ENCODE measurements at regions not wholly inside any gene's neighbourhood (a gene's known extent, or its start where the extent isn't known, plus 50 kb on each side); places are given as distances from the start of the nearest gene placed in this dataset.

DNA sequence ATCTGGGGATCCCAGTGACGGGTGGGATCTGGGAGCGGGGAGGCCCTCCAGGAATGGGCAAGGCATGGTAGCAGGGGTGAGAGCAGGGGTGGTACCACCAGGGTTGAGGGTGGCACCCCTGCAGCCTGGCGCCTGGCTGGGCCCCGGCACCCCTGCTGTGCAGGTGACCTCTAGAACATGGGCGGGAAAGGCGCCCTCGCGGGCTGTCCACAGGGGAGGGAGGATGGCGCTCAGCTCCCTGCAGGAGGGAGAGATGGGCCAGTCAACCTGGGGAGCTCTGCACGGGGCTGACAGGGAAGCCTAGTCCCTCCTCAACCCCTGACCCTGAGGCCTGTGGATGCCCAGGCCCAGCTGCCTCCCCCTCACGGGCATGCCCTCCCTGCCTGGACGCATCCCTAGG lies 61.6 kb upstream of the SLCO4A1 start:
- H3K36me3 ChIP-seq (ENCODE audit: control insufficient read depth, insufficient read depth, low read length) = no peaks in the 10 kb centered on the region
- no peak overlapping the region for H3K4me3 ChIP-seq (ENCODE audit: low read depth, low read length)
- no peak for DNase-seq (ENCODE audit: low read depth)
- peaks cover 83% of the 10 kb centered on the region for H3K27me3 ChIP-seq (ENCODE audit: control insufficient read depth, insufficient read depth, low read length)
- TF ChIP-seq, protein P1, sequence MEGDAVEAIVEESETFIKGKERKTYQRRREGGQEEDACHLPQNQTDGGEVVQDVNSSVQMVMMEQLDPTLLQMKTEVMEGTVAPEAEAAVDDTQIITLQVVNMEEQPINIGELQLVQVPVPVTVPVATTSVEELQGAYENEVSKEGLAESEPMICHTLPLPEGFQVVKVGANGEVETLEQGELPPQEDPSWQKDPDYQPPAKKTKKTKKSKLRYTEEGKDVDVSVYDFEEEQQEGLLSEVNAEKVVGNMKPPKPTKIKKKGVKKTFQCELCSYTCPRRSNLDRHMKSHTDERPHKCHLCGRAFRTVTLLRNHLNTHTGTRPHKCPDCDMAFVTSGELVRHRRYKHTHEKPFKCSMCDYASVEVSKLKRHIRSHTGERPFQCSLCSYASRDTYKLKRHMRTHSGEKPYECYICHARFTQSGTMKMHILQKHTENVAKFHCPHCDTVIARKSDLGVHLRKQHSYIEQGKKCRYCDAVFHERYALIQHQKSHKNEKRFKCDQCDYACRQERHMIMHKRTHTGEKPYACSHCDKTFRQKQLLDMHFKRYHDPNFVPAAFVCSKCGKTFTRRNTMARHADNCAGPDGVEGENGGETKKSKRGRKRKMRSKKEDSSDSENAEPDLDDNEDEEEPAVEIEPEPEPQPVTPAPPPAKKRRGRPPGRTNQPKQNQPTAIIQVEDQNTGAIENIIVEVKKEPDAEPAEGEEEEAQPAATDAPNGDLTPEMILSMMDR (IDR thresholded peaks at IDR 0.05; ENCODE audit: insufficient read depth, low read length, poor library complexity, severe bottlenecking) = no peak

DNA sequence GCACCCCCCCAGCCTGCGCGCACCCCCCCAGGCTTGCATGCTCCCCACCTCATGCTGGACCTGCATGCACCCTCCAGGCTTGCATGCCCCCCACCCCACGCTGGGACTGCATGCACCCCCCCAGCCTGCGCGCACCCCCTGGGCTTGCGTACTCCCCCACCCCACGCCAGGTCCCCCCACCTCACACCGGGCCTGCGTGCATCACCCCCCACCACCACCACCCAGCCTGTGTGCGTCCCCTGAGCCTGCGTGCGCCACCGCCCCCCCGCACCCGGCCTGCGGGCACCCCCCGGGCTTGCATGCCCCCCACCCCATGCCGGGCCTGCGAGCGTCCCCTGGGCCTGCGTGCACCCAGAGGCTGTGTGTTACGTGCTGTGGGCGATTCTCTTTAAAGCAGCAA lies 61.0 kb upstream of the SLCO4A1 start:
- Histone ChIP-seq H3K27me3 (ENCODE audit: control insufficient read depth, insufficient read depth, low read length) (peaks cover 79% of the 10 kb centered on the region), H3K4me3 (ENCODE audit: low read depth, low read length) (no peak overlapping the region), H3K36me3 (ENCODE audit: control insufficient read depth, insufficient read depth, low read length) (no peaks in the 10 kb centered on the region)
- no peak for DNase-seq (ENCODE audit: low read depth)
- TF ChIP-seq, protein P1 (IDR thresholded peaks at IDR 0.05; ENCODE audit: insufficient read depth, low read length, poor library complexity, severe bottlenecking) = no peak

DNA sequence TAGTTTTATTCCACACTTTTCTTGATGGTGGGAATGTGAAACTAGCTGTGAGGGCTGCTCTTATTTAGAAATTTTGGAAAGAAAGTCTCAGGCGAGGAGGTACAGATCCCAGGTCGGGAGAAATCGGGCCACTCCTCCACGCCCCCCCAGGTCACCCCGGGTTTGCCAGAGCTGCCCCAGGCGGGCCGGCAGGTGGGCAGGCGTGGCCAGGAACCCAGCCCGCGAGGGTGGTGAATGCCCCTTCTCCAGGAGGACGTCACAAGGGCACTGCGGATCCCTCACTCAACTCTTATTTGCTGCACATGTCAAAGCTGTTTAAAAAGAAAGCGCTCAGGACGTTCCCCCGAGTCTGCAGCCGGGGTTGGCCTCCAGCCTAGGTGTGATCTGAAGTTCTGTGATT lies 60.5 kb upstream of the SLCO4A1 start:
- peaks cover 75% of the 10 kb centered on the region for H3K27me3 ChIP-seq (ENCODE audit: control insufficient read depth, insufficient read depth, low read length)
- no peaks in the 10 kb centered on the region for H3K36me3 ChIP-seq (ENCODE audit: control insufficient read depth, insufficient read depth, low read length)
- TF ChIP-seq, protein P1 (IDR thresholded peaks at IDR 0.05; ENCODE audit: insufficient read depth, low read length, poor library complexity, severe bottlenecking) = no peak
- no peak for DNase-seq (ENCODE audit: low read depth)
- no peak overlapping the region for H3K4me3 ChIP-seq (ENCODE audit: low read depth, low read length)

DNA sequence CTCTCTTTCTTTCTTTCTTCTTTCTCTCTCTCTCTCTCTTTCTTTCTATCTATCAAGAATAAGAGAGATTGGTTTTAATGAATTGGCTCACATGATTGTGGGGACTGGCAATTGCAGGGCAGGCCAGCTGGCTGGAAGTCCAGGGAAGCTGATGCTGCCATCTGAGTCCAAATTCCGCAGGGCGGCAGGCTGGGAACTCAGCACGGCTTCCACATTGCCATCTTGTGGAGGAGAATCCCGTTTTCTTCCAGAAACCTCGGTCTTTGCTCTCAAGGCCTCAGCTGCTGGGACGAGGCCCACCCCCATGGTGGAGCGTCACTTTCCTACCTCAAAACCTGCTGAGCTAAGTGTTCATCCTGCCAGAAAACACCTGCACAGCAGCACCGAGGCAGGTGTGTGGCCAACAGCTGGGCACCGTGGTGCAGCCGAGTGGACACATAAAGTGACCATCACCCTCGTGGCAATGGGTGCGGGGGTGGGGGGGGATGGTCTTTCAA lies 58.8 kb upstream of the SLCO4A1 start:
- Histone ChIP-seq H3K36me3 (ENCODE audit: control insufficient read depth, insufficient read depth, low read length) (no peaks in the 10 kb centered on the region), H3K27me3 (ENCODE audit: control insufficient read depth, insufficient read depth, low read length) (peaks cover 71% of the 10 kb centered on the region), H3K4me3 (ENCODE audit: low read depth, low read length) (no peak overlapping the region)
- DNase-seq (ENCODE audit: low read depth) = no peak
- TF ChIP-seq, protein P1 (IDR thresholded peaks at IDR 0.05; ENCODE audit: insufficient read depth, low read length, poor library complexity, severe bottlenecking) = no peak

DNA sequence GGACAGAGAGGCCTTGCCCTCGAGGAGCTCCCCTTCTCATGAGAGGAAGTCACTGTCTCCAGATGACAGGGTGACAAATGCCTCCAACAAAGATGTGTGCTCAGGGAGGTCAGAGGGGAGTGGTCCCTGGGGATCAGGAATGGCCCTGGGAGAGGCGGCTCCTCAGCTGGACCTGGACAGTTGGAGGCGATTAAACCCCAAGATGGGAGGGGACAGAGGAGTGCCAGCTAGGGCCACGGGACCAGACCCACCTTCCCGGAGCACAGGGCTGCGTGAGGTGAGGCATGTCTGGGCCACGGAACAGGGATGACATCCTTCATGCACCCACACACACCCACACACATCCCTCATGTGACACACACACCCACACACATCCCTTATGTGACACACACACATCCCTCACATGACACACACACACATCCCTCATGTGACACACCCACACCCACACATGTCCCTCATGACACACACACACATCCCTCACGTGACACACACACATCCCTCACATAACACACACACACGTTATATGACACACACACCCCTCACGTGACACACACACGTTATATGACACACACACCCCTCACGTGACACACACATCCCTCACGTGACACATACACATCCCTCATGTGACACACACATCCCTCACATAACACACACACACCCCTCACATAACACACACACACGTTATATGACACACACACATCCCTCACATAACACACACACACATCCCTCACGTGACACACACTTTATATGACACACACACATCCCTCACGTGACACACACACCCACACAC lies 57.4 kb upstream of the SLCO4A1 start:
- H3K4me3 ChIP-seq (ENCODE audit: low read depth, low read length) = no peak overlapping the region
- H3K36me3 ChIP-seq (ENCODE audit: control insufficient read depth, insufficient read depth, low read length) = no peaks in the 10 kb centered on the region
- DNase-seq (ENCODE audit: low read depth) = no peak
- TF ChIP-seq, protein P1 (IDR thresholded peaks at IDR 0.05; ENCODE audit: insufficient read depth, low read length, poor library complexity, severe bottlenecking) = no peak
- H3K27me3 ChIP-seq (ENCODE audit: control insufficient read depth, insufficient read depth, low read length) = peaks cover 60% of the 10 kb centered on the region
